ENCODE measurements at regions not wholly inside any gene's neighbourhood (a gene's known extent, or its start where the extent isn't known, plus 50 kb on each side); places are given as distances from the start of the nearest gene placed in this dataset.

- TF ChIP-seq, protein P1, sequence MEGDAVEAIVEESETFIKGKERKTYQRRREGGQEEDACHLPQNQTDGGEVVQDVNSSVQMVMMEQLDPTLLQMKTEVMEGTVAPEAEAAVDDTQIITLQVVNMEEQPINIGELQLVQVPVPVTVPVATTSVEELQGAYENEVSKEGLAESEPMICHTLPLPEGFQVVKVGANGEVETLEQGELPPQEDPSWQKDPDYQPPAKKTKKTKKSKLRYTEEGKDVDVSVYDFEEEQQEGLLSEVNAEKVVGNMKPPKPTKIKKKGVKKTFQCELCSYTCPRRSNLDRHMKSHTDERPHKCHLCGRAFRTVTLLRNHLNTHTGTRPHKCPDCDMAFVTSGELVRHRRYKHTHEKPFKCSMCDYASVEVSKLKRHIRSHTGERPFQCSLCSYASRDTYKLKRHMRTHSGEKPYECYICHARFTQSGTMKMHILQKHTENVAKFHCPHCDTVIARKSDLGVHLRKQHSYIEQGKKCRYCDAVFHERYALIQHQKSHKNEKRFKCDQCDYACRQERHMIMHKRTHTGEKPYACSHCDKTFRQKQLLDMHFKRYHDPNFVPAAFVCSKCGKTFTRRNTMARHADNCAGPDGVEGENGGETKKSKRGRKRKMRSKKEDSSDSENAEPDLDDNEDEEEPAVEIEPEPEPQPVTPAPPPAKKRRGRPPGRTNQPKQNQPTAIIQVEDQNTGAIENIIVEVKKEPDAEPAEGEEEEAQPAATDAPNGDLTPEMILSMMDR (IDR thresholded peaks at IDR 0.05): no peak
- TF ChIP-seq SIN3A (IDR thresholded peaks at IDR 0.05; ENCODE audit: borderline replicate concordance, insufficient read depth, low read depth, low read length): no peak
- TF ChIP-seq POLR2AphosphoS5 (IDR thresholded peaks at IDR 0.05; ENCODE audit: low read depth, low read length): no peak
Observed at GRCh38 chr22:47612311-47612910, 850.0 kb downstream of the TBC1D22A start.

Data from Panc1 (cell line).